ENCODE measurements at regions not wholly inside any gene's neighbourhood (a gene's known extent, or its start where the extent isn't known, plus 50 kb on each side); places are given as distances from the start of the nearest gene placed in this dataset.
A peak's percentile ranks its signal among the peaks of the same experiment; 100 is the strongest.
"Not testable (repeated sequence)": the region's sequence is repeated elsewhere in the genome, so short reads cannot be mapped to it uniquely, and the experiment has no call there.

DNA sequence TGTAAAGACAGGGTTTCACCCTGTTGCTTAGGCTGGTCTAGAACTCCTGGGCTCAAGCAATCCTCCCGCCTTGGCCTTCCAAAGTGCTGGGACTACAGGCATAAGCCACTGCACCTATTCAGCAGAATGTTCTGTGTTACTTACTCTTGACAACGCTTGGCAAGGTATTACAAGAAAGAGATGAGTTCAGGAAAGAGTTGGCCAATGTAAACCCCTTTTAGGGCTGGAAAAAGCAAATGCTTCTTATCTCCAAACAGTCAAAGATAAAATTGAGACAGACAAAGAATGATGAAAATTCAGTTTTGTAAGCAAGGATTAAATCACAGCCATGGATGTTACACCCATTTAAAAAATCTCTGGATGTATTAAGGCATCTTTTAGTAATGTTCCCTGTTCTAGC is 114.0 kb upstream of the PODXL start:
- DNase-seq (ENCODE audit: low spot score) = no peak

- no peak for DNase-seq (ENCODE audit: low spot score)
Measured at GRCh38 chr7:131667699-131668098, 111.3 kb upstream of the PODXL start.

DNA sequence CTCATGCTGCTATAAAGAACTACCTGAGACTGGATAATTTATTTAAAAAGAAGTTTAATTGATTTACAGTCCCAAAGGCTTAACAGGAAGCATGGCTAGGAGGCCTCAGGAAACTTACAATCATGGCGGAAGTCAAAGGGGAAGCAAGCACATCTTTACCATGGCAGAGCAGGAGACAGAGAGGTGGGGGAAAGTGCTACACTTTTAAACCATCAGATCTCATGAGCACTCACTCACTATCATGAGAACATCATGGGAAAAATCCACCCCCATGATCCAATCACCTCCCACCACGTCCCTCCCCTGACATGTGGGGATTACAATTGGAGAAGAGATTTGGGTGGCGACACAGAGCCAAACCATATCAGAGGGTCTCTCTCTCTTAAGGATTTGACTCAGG is 108.6 kb upstream of the PODXL start:
- no peak for DNase-seq (ENCODE audit: low spot score)

DNA sequence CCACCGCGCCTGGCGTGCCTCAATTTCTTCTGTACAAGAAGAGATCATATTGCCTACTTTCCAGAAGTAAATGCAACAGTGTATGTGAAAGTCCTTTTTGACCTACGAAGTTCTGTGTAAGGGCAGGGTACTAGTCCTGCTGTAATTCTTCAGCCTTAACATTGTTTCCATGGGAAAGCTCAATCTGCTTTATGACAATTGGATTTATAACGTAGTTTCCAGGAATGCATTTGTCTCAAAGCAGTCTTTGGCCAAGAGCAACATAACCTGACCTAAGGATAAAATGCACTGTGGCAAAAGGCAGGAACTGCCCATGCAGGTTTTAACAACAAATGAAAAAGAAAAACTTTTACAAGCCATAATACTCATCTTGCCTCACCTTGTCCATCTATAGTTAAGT is 108.1 kb upstream of the PODXL start:
- DNase-seq (ENCODE audit: low spot score) = no peak

DNA sequence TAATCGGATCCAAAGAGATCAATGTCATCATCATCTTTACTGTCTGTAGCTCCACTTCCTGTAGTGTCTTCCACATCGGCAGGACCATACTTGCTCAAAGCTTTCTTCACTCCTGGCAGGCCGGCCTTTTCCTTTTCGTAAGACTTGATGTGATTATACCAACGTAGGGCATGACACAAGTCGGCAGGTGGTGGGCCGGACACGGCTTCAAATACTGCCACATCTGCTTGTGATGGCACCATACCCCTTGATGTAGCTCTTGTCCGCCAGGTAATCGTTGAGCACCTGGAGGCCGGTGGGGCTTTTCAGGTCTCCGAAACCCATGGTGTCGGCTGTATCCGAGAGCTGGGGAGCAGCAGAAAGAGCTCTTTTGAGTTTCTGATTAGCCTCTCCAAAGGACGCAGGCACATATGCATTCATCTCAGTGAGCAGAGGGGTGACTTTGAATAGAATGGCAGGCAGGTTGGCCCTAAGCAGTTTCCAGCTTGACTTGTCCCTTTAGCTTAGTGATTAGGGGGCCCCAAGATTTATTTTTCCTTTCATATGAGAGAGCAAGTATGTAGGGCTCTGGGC is 106.0 kb upstream of the PODXL start:
- not testable (repeated sequence) for DNase-seq (ENCODE audit: low spot score)

- no peak for DNase-seq (ENCODE audit: low spot score)
Measured at GRCh38 chr7:131657881-131658280, 101.5 kb upstream of the PODXL start.

DNA sequence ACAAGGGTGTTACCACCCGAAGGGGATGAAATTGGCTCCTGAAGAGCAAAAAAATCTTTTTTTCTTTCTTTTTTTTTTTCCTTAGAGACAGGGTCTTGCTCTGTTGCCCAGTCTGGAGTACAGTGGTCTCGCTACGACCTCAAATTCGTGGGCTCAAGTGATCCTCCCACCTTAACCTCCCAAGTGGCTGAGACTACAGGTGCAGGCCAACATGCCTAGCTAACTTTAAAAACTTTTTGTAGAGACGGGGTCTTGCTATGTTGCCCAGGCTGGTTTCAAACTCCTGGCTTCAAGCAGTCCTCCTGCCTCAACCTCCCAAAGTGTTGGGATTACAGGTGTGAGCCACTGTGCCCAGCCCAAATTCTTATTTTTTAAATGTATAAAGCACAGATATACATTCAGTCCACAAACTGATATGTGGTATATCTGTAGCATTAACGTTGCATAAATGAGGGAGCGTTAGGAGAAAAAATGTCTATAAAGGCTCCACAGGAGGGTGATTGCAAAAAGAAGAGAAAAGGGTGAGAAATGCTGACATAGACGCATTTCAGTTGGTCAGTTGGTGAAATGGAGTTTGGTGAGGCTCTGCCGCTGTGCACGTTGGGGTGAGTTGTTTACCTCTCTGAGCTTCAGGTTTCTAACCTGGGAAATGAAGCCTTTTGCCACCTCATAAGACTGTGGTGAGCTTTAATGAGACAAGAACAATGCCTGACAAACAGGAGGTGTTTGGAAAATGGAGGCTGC is 100.7 kb upstream of the PODXL start:
- no peak for DNase-seq (ENCODE audit: low spot score)

GRCh38 chr7:131655866-131656265 is 99.4 kb upstream of the PODXL start:
- DNase-seq (ENCODE audit: low spot score) = no peak

DNA sequence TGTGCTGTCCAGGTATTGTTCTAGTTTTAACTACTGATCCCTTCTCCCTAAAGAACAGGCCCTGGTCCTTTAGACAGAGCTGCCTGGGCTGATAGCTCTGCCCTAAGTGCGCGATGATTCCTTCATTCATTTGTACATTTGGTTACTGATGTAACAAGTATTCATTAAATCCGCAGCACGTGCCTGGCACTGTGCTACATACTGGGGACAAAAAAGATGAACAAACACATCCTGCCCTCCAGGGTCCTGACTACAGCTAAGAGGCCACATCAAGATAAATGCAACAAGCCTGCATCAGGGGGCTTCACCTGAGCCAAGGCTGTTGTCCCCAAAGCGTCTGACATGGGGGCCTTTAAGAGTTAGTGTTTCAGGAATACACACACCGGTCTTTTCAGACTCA is 99.0 kb upstream of the PODXL start:
- DNase-seq (ENCODE audit: low spot score) = no peak

GRCh38 chr7:131654668-131655326 is 98.4 kb upstream of the PODXL start:
- DNase-seq (ENCODE audit: low spot score) = peak; percentile 88

GRCh38 chr7:131654249-131654558 is 97.8 kb upstream of the PODXL start:
- DNase-seq (ENCODE audit: low spot score) = no peak

DNA sequence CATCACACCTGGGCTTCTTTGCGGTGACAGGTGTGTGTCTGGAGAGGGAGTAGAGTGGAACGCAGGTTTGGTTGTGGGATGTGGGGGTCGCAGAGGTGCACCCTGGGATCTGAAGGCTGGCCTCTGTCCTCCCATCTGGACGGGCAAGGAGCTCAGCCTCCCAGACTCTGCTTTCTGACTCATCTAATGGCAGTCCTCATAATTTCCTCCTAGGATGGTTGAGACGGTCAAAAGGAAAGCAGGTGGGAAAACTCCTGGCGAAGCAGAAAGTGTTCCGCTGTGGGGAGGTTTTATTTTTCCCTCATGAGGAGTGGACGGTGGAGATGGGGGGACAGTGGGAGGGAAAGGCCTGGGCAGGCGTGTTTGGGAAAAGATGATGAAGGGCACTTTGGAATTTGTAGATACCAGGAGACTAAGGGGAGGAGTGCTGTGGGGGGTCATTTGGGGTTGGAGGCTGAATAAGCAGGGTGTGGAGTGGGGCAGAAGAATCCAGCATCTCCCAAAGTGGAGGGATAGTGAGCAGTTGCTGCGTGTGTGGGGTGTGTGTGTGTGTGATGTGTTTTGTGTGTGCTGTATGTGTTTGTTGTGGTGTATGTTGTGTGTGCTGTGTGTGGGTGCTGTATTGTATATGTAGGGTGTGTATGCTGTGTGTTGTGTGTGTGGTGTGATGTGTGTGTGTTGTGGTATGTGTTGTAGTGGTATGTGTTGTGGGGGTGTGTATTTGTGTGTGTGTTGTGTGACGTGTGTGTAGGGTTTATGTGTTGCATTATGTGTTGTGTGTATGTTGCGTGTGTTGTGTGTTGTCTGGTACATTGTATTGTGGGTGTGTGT is 97.2 kb upstream of the PODXL start:
- DNase-seq (ENCODE audit: low spot score) = peak; percentile 31

GRCh38 chr7:131652934-131653333 is 96.5 kb upstream of the PODXL start:
- no peak for DNase-seq (ENCODE audit: low spot score)

- DNase-seq (ENCODE audit: low spot score) = no peak
Measured at GRCh38 chr7:131652194-131652593, 95.8 kb upstream of the PODXL start.

GRCh38 chr7:131649879-131650278 is 93.5 kb upstream of the PODXL start:
- DNase-seq (ENCODE audit: low spot score) = no peak

- DNase-seq (ENCODE audit: low spot score) = no peak
Measured at GRCh38 chr7:131649003-131649541, 92.6 kb upstream of the PODXL start.

GRCh38 chr7:131648491-131648890 is 92.1 kb upstream of the PODXL start:
- no peak for DNase-seq (ENCODE audit: low spot score)

DNA sequence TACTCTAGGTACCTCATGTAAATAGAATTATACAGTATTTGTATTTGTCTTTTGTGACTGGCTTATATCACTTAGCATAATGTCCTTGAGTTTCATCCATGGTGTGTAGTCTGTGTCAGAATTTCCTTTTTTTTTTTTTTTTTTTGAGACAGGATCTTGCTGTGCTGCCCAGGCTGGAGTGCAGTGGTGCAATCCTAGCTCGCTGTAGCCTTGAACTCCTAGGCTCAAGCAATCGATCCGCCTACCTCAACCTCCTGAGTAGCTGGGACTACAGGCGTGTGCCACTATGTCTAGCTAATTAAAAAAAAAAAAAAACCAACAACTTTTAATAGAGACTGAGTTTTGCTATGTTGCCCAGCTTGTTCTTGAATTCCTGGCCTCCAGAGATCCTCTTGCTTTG is 89.8 kb upstream of the PODXL start:
- DNase-seq (ENCODE audit: low spot score) = no peak

DNA sequence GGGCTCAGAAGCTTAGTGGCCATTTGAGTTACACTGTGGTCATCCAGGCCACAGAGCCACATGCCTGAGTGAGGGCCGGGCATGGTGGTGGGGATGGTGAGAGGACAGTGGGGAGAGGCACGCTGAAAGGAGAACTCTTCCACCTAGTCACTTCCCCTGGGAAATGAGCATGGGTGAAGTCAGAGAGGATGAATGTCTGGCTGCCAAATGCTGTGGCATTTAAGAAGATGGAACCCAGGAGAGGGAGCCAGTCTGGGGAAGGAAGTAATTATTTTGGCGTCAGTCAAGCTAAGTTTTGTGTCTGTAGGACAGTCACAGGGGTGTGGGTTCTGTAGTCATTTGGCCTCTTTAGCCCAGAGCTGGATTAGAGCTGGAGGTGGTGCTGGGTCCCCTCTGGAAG is 86.0 kb upstream of the PODXL start:
- DNase-seq (ENCODE audit: low spot score) = no peak

- no peak for DNase-seq (ENCODE audit: low spot score)
Measured at GRCh38 chr7:131640686-131641085, 84.3 kb upstream of the PODXL start.

DNA sequence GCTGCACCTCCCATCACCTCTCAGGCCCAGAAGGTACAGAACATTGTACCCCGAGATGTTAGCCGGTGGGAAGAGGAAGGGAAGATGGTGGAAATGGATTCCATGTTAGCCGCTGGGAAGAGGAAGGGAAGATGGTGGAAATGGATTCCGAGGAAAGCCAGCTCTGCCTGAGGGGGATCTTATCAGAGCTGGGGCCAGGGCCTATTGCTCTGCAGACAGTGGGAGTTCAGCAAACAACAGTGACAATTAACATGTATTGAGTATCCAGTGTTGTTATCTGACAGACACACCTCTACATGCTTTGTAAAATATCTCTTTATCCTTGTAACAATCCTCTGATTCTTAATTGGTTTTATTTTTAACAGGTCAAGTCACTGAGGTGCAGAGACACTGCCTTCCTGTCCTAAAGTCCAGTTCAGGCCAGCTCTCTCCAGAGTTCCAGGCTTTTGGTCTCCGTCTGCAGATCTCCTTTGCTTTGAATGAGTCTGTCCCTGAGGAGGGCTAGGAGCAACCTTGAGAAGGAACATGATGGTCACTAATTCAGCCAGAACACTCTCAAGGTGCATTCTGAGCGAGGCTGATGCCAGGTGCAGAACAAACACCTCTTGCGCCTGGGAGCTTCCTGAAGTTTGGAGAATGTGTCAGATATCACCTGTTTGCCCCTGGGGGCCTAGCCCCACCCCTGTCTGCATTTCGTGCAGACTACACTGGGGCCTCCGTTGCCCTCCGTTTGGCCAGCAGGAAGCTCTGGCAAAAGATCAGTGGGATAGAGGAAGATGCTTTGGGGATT is 82.4 kb upstream of the PODXL start:
- DNase-seq (ENCODE audit: low spot score) = no peak

DNA sequence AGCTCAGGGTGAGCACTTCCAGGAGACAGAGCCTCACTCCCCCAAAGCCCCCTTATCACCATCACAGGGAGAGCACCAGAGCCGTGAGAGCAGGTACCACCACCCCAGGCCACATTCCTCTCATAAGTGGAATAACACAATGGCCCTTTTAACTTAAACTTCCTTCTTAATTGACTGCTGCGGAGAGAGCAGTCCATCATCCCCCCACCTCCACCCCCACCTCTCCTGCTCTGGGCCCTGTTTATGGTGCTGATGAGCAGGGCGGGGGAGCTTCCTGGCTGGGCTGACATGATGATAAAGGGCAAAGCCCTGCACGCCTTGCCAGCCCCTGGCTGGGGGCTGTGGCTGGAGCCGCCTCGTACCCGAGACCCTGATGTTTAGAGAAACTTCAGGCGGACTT is 81.4 kb upstream of the PODXL start:
- DNase-seq (ENCODE audit: low spot score) = no peak
